ENCODE measurements at regions not wholly inside any gene's neighbourhood (a gene's known extent, or its start where the extent isn't known, plus 50 kb on each side); places are given as distances from the start of the nearest gene placed in this dataset.

DNA sequence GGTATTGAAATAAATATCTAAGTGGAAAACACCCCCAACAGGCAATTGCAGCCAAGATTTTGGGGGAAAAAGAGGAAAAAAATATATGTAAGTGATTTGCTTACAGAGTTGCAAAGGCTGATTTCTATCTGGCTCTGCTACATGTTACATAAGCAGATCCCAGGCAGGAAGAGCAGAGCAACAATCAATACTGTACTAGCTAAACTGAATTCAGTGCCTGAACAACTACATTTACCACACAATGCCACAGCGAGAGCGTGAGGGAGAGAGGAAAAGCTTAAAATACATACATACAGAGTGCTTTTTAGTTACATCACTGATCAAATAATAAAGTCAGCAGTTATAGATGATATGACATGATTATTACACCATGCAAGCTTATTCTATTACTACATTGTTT is 665.6 kb upstream of the ARGLU1 start:
- Mint-ChIP-seq H3K36me3 (ENCODE audit: insufficient read depth in 1 of 3, low read depth in 3 of 3) (no peaks in the 10 kb centered on the region), H3K4me3 (no peak overlapping the region), H3K27me3 (ENCODE audit: low read depth) (no peaks in the 10 kb centered on the region), H3K9me3 (no peaks in the 10 kb centered on the region), H3K4me1 (no peaks in the 10 kb centered on the region), H3K27ac (no peak overlapping the region)
- H3K79me2 ChIP-seq (ENCODE audit: insufficient read depth, low read length): no peaks in the 10 kb centered on the region
- H2AFZ ChIP-seq (ENCODE audit: low read length): no peak overlapping the region
- H4K5ac ChIP-seq (ENCODE audit: insufficient read length, low read depth, low read length): no peak overlapping the region
- no peak overlapping the region for H3T11ph ChIP-seq (ENCODE audit: low read length)
- H3K23me2 ChIP-seq (ENCODE audit: insufficient read length, low read depth, low read length, poor library complexity, severe bottlenecking): no peaks in the 10 kb centered on the region
- TF ChIP-seq, protein P1, sequence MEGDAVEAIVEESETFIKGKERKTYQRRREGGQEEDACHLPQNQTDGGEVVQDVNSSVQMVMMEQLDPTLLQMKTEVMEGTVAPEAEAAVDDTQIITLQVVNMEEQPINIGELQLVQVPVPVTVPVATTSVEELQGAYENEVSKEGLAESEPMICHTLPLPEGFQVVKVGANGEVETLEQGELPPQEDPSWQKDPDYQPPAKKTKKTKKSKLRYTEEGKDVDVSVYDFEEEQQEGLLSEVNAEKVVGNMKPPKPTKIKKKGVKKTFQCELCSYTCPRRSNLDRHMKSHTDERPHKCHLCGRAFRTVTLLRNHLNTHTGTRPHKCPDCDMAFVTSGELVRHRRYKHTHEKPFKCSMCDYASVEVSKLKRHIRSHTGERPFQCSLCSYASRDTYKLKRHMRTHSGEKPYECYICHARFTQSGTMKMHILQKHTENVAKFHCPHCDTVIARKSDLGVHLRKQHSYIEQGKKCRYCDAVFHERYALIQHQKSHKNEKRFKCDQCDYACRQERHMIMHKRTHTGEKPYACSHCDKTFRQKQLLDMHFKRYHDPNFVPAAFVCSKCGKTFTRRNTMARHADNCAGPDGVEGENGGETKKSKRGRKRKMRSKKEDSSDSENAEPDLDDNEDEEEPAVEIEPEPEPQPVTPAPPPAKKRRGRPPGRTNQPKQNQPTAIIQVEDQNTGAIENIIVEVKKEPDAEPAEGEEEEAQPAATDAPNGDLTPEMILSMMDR (conservative IDR thresholded peaks at IDR 0.05): no peak
- no peak overlapping the region for H3K9ac ChIP-seq (ENCODE audit: extremely low read depth, insufficient read length, low read length)
- no peak overlapping the region for H3K56ac ChIP-seq (ENCODE audit: insufficient read length, low read depth, low read length)
- no peak overlapping the region for H2BK12ac ChIP-seq (ENCODE audit: insufficient read length, low read depth, low read length)
- no CpG with 5 or more reads among the region's 2 CpGs for WGBS (ENCODE audit: extremely low coverage, insufficient read length, low lambda C conversion rate)
- H4K91ac ChIP-seq (ENCODE audit: insufficient read length, low read depth, low read length): no peak overlapping the region
- no peak overlapping the region for H3K27ac ChIP-seq (ENCODE audit: insufficient read length, low read depth, low read length)
- H3K18ac ChIP-seq (ENCODE audit: insufficient read length, low read depth, low read length): no peak overlapping the region
- no peaks in the 10 kb centered on the region for H3K4me1 ChIP-seq (ENCODE audit: insufficient read depth, low read length)
- no peak overlapping the region for H2BK15ac ChIP-seq (ENCODE audit: low read depth, low read length)
- no peak overlapping the region for H3K4ac ChIP-seq (ENCODE audit: low read depth, low read length)
- H2BK5ac ChIP-seq (ENCODE audit: insufficient read length, low read length): no peak overlapping the region
- no peak overlapping the region for H3K14ac ChIP-seq (ENCODE audit: insufficient read depth, low read length)
- H2BK20ac ChIP-seq (ENCODE audit: low read depth, low read length, poor library complexity, severe bottlenecking): no peak overlapping the region
- no peaks in the 10 kb centered on the region for H3K9me3 ChIP-seq (ENCODE audit: control insufficient read depth, low read depth, low read length)
- no peak for DNase-seq
- H3K79me1 ChIP-seq (ENCODE audit: insufficient read depth, low read depth, low read length, poor library complexity, severe bottlenecking): no peaks in the 10 kb centered on the region
- no peak overlapping the region for H3K23ac ChIP-seq (ENCODE audit: insufficient read length, low read depth, low read length)
- no peak overlapping the region for H4K8ac ChIP-seq (replicated peaks; ENCODE audit: insufficient read length, low read depth, low read length)
- no peaks in the 10 kb centered on the region for H3K27me3 ChIP-seq (ENCODE audit: insufficient read depth, low read length)
- no peak overlapping the region for H2AK5ac ChIP-seq (ENCODE audit: insufficient read length, low read length)
- H4K20me1 ChIP-seq (ENCODE audit: control insufficient read depth, insufficient read depth, insufficient read length): no peaks in the 10 kb centered on the region
- H3K4me2 ChIP-seq (ENCODE audit: insufficient read depth, insufficient read length, low read length): no peak overlapping the region
- no peak overlapping the region for H2BK120ac ChIP-seq (ENCODE audit: low read depth, low read length, poor library complexity, severe bottlenecking)

Measured in H9 (cell line).